HFFc6 (cell line): ENCODE measurements at regions not wholly inside any gene's neighbourhood (a gene's known extent, or its start where the extent isn't known, plus 50 kb on each side); places are given as distances from the start of the nearest gene placed in this dataset.
"Not testable (repeated sequence)": the region's sequence is repeated elsewhere in the genome, so short reads cannot be mapped to it uniquely, and the experiment has no call there.

Experiments
- DNase-seq: peaks from one replicate; pipeline ENCODE4 v3.0.0-alpha.2; 2018
- H3K27ac Mint-ChIP-seq: 2 replicates; pipeline ENCODE4 v1.8.0; 2020; ENCODE audit warnings: mild to moderate bottlenecking, mixed read lengths
- H3K27me3 Mint-ChIP-seq: 2 replicates; pipeline ENCODE4 v1.8.0; 2021; ENCODE audit warnings: mild to moderate bottlenecking, moderate library complexity, mixed read lengths; ENCODE audit not compliant: insufficient read depth
- H3K36me3 Mint-ChIP-seq: 2 replicates; pipeline ENCODE4 v1.8.0; 2021; ENCODE audit warnings: low read depth, mixed read lengths
- H3K4me1 Mint-ChIP-seq: 2 replicates; pipeline ENCODE4 v1.8.0; 2020; ENCODE audit warnings: low read depth, mixed read lengths
- H3K4me3 Mint-ChIP-seq: 2 replicates; pipeline ENCODE4 v1.8.0; 2020; ENCODE audit warnings: mild to moderate bottlenecking, moderate library complexity, mixed read lengths
- H3K9me3 Mint-ChIP-seq: 2 replicates; pipeline ENCODE4 v1.8.0; 2020; ENCODE audit warnings: mild to moderate bottlenecking, mixed read lengths
- CTCF ChIP-seq: fragments of 200-600 bp; sonication (generic); IDR thresholded peaks from 2 replicates; pipeline ENCODE4 v1.5.0; 2021; ENCODE audit warnings: antibody characterized with exemption, mild to moderate bottlenecking

GRCh38 chr9:78144008-78144381 lies 91.9 kb upstream of the CEP78 start:
- Mint-ChIP-seq H3K36me3 (peaks cover 7% of the 10 kb centered on the region; the same call in 1 of the 2 replicates), H3K4me1 (no peaks in the 10 kb centered on the region; the same call in 1 of the 2 replicates), H3K27me3 (peaks cover 3% of the 10 kb centered on the region), H3K27ac (no peak overlapping the region), H3K9me3 (peaks cover 14% of the 10 kb centered on the region), H3K4me3 (no peak overlapping the region)
- DNase-seq: no peak
- TF ChIP-seq CTCF: no peak

- Mint-ChIP-seq H3K9me3 (peaks cover 14% of the 10 kb centered on the region), H3K27ac (no peak overlapping the region)
Measured at GRCh38 chr9:78143281-78144007, 92.4 kb upstream of the CEP78 start.

GRCh38 chr9:78142264-78142663 lies 93.6 kb upstream of the CEP78 start:
- H3K4me1 Mint-ChIP-seq, H3K27ac Mint-ChIP-seq, H3K36me3 Mint-ChIP-seq, H3K27me3 Mint-ChIP-seq, H3K4me3 Mint-ChIP-seq, DNase-seq: not testable (repeated sequence)
- peaks cover 18% of the 10 kb centered on the region for H3K9me3 Mint-ChIP-seq

More at GRCh38 chr9:78143281-78144007, 92.4 kb upstream of the CEP78 start:
- no peak for DNase-seq
- H3K4me3 Mint-ChIP-seq: no peak overlapping the region
- H3K4me1 Mint-ChIP-seq: no peaks in the 10 kb centered on the region; the same call in 1 of the 2 replicates
- no peak for TF ChIP-seq CTCF
- peaks cover 3% of the 10 kb centered on the region for H3K27me3 Mint-ChIP-seq
- H3K36me3 Mint-ChIP-seq: peaks cover 7% of the 10 kb centered on the region; the same call in 1 of the 2 replicates

GRCh38 chr9:78133751-78134150 lies 102.1 kb upstream of the CEP78 start:
- DNase-seq: no peak
- no peak overlapping the region for H3K4me3 Mint-ChIP-seq
- no peak for TF ChIP-seq CTCF
- H3K27me3 Mint-ChIP-seq: peaks cover 2% of the 10 kb centered on the region; the same call in 1 of the 2 replicates
- H3K27ac Mint-ChIP-seq: no peak overlapping the region
- peaks cover 18% of the 10 kb centered on the region for H3K4me1 Mint-ChIP-seq
- H3K36me3 Mint-ChIP-seq: no peaks in the 10 kb centered on the region
- H3K9me3 Mint-ChIP-seq: peaks cover 4% of the 10 kb centered on the region

GRCh38 chr9:78132701-78133058 lies 101.1 kb upstream of the GNAQ start:
- Mint-ChIP-seq H3K36me3 (no peaks in the 10 kb centered on the region), H3K9me3 (peaks cover 2% of the 10 kb centered on the region), H3K4me1 (peaks cover 18% of the 10 kb centered on the region), H3K4me3 (peak overlapping the region; percentile 87), H3K27ac (peak overlapping the region; percentile 36), H3K27me3 (peaks cover 2% of the 10 kb centered on the region)
- no peak for TF ChIP-seq CTCF
- no peak for DNase-seq

GRCh38 chr9:78131969-78132700 lies 100.5 kb upstream of the GNAQ start:
- Mint-ChIP-seq H3K4me3 (peak overlapping the region; percentile 87), H3K27ac (peak overlapping the region; percentile 36), H3K4me1 (peaks cover 18% of the 10 kb centered on the region), H3K27me3 (peaks cover 2% of the 10 kb centered on the region), H3K9me3 (no peaks in the 10 kb centered on the region), H3K36me3 (no peaks in the 10 kb centered on the region)
- TF ChIP-seq CTCF: no peak
- peak; percentile 33 for DNase-seq
